Upper lobe of left lung (tissue), 6 donors: ENCODE measurements at regions not wholly inside any gene's neighbourhood (a gene's known extent, or its start where the extent isn't known, plus 50 kb on each side); places are given as distances from the start of the nearest gene placed in this dataset.

Experiments
- ATAC-seq, 2 donors: fragments of 200-7000 bp; cut with Tn5 transposase; one replicate each; pipeline ENCODE4 v1.9.1; 2022; ENCODE audit warnings: mild to moderate bottlenecking in 2 of 2, moderate library complexity in 2 of 2; ENCODE audit not compliant: low FRiP score in 2 of 2
- DNase-seq, 2 donors: peaks; one replicate each; pipeline ENCODE4 v3.0.0-alpha.2; 2019 to 2020
- H3K27ac ChIP-seq, 4 donors: fragments of 200-600 bp; sonication (generic); one replicate each; pipeline ENCODE4 v1.5.1; 2016 to 2019
- H3K27me3 ChIP-seq, 4 donors: fragments of 200-600 bp; sonication (generic); one replicate each; pipeline ENCODE4 v1.5.1; 2017 to 2019
- H3K36me3 ChIP-seq, 4 donors: fragments of 200-600 bp; sonication (generic); one replicate each; pipeline ENCODE4 v1.5.1; 2016 to 2019
- H3K4me1 ChIP-seq, 4 donors: fragments of 200-600 bp; sonication (generic); one replicate each; pipeline ENCODE4 v1.5.1; 2018 to 2019
- H3K4me3 ChIP-seq, 4 donors: fragments of 200-600 bp; sonication (generic); one replicate each; pipeline ENCODE4 v1.5.1; 2017 to 2019; ENCODE audit warnings: mild to moderate bottlenecking in 2 of 4, moderate library complexity in 1 of 4
- H3K9me3 ChIP-seq, 4 donors: fragments of 200-600 bp; sonication (generic); one replicate each; pipeline ENCODE4 v1.5.1; 2018 to 2019
- EP300 ChIP-seq, 4 donors: sonication (generic); formaldehyde crosslinking; IDR thresholded peaks; one replicate each; pipeline ENCODE4 v1.5.1; 2017; ENCODE audit warnings: antibody characterized with exemption in 4 of 4, control low read depth in 2 of 4
- POLR2A ChIP-seq, 4 donors: fragments of 450-650 bp; IDR thresholded peaks; one replicate each; pipeline ENCODE4 v1.5.1; 2016 to 2017; ENCODE audit warnings: antibody characterized with exemption in 4 of 4, mild to moderate bottlenecking in 2 of 4
- POLR2AphosphoS5 ChIP-seq, 2 donors: sonication (generic); formaldehyde crosslinking; IDR thresholded peaks; one replicate each; pipeline ENCODE4 v1.5.1; 2017; ENCODE audit warnings: antibody characterized with exemption in 2 of 2
- WGBS, 2 donors: methylation state at CpG; one replicate each; pipeline ENCODE4 v1.1.5; 2017 to 2018; 5-methylcytosine and 5-hydroxymethylcytosine counted together
- TF ChIP-seq, protein P1 (sequence below), 6 experiments: fragments of 450-650 bp in 4 of 6; fragments of 200-600 bp in 2 of 6; sonication (generic) in 2 of 6; IDR thresholded peaks; one replicate each; pipeline ENCODE4 v1.5.1; 2016 to 2019; ENCODE audit warnings: antibody characterized with exemption in 6 of 6
- donor health status: DM: no; HTN: no; CAD: no; lungs with moderate emphysema.
- donor health status: DM: no; HTN: yes; CAD: no; lungs with severe emphysema.

DNA sequence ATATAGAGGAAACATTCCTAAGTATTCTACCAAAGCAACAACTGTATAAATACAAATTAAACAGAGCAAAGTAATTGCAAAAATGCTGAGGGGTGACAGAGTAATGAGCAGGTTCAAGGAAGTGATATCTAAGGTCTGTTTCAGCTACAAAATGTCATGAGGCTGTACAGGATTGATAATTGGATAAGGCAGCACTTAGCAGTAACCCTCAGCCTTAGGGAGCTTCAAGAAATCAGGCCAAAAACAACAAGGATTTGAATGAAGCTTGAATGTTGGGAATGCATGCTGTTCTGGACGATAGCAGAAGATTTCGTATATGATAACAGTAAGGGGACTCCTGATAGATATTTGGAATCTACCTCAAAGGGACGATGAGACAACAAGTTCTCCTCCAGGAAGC, 142.0 kb upstream of the MMADHC start:
- no peak for TF ChIP-seq POLR2AphosphoS5 (IDR thresholded peaks at IDR 0.05)
- TF ChIP-seq EP300 (IDR thresholded peaks at IDR 0.05), result no peak
- no peak for TF ChIP-seq POLR2A (IDR thresholded peaks at IDR 0.05)
- TF ChIP-seq, protein P1, sequence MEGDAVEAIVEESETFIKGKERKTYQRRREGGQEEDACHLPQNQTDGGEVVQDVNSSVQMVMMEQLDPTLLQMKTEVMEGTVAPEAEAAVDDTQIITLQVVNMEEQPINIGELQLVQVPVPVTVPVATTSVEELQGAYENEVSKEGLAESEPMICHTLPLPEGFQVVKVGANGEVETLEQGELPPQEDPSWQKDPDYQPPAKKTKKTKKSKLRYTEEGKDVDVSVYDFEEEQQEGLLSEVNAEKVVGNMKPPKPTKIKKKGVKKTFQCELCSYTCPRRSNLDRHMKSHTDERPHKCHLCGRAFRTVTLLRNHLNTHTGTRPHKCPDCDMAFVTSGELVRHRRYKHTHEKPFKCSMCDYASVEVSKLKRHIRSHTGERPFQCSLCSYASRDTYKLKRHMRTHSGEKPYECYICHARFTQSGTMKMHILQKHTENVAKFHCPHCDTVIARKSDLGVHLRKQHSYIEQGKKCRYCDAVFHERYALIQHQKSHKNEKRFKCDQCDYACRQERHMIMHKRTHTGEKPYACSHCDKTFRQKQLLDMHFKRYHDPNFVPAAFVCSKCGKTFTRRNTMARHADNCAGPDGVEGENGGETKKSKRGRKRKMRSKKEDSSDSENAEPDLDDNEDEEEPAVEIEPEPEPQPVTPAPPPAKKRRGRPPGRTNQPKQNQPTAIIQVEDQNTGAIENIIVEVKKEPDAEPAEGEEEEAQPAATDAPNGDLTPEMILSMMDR (IDR thresholded peaks at IDR 0.05), result no peak
- no peak overlapping the region for H3K4me3 ChIP-seq
- H3K27ac ChIP-seq, result no peak overlapping the region
- H3K27me3 ChIP-seq, result no peaks in the 10 kb centered on the region
- no peaks in the 10 kb centered on the region for H3K4me1 ChIP-seq
- 80 to 84% methylated on average over 3 of the region's 3 CpGs for WGBS, 2 donors
- H3K9me3 ChIP-seq, result no peaks in the 10 kb centered on the region
- ATAC-seq, result no peak
- H3K36me3 ChIP-seq, result no peaks in the 10 kb centered on the region
- no peak for DNase-seq

DNA sequence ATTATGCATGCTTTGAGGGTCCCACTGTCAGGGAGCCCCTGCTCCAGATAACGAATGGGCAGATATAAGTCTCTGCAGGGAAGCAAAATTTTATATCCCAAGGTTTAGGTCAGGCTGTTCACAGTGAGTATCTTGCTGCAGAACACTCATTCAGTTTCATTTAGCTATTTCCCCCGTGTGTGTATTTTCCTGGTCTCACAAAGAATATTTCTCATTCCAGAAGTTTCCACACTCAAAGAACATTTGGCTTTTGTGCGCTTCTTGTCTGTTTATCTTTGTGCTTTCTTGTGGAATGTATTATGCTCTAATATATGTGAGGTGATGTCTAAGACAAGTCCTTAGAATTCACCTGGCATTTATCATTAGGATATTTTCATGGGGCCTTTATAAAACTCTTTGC, 140.4 kb upstream of the MMADHC start:
- Histone ChIP-seq H3K36me3 (no peaks in the 10 kb centered on the region), H3K4me3 (no peak overlapping the region), H3K27ac (no peak overlapping the region), H3K27me3 (no peaks in the 10 kb centered on the region), H3K9me3 (no peaks in the 10 kb centered on the region), H3K4me1 (no peaks in the 10 kb centered on the region)
- ATAC-seq (no peak), DNase-seq (no peak)
- 73 to 80% methylated on average over 3 of the region's 3 CpGs for WGBS, 2 donors
- TF ChIP-seq, protein P1 (IDR thresholded peaks at IDR 0.05), result no peak
- TF ChIP-seq POLR2A (IDR thresholded peaks at IDR 0.05), result no peak
- TF ChIP-seq EP300 (IDR thresholded peaks at IDR 0.05), result no peak
- no peak for TF ChIP-seq POLR2AphosphoS5 (IDR thresholded peaks at IDR 0.05)

DNA sequence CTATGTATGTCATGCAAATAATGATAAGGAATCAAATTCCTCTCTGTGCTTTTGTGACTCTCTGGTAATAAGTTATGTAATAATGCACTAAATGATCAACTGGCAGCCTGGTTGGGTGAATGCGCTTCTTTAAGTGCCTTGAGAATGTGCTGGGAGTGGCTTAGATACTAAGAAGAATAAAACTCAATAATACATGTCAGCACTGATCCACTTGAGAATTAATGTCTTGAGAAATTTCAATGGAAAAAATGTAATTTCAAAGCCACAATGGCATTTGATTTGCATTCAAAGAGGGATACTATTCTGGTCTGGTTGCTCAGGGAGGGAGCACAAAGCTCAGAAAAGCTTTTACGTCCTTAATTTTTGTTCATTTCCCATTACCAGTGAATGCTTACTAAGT, 137.7 kb upstream of the MMADHC start:
- Histone ChIP-seq H3K9me3 (no peaks in the 10 kb centered on the region), H3K4me1 (no peaks in the 10 kb centered on the region), H3K27ac (no peak overlapping the region), H3K4me3 (no peak overlapping the region), H3K27me3 (no peaks in the 10 kb centered on the region), H3K36me3 (no peaks in the 10 kb centered on the region)
- TF ChIP-seq, protein P1 (IDR thresholded peaks at IDR 0.05), result no peak
- no peak for TF ChIP-seq POLR2A (IDR thresholded peaks at IDR 0.05)
- WGBS, 2 donors, result 63 to 84% methylated on average over 2 of the region's 2 CpGs
- no peak for DNase-seq
- no peak for ATAC-seq

DNA sequence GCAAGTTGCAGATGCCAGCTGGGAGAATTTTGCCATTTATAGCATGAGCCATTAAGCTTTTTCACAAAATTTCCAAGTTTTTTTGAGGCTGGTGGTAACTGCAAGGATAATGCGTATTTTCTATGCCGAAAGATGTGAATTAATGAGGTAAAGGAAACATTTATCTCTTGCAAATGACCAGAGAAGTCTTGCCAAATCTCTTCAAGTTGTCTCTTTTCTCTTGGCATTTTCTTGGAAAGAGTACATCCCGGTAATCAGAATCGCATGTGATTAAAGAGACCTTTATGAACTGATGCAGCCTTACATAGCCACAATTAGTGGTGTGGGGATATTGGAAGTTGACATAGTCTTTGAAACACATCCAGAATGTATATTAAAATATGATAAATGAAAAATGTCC, 136.5 kb upstream of the MMADHC start:
- ATAC-seq (no peak), DNase-seq (no peak)
- Histone ChIP-seq H3K27ac (no peak overlapping the region), H3K27me3 (no peaks in the 10 kb centered on the region), H3K9me3 (no peaks in the 10 kb centered on the region), H3K36me3 (no peaks in the 10 kb centered on the region), H3K4me3 (no peak overlapping the region), H3K4me1 (no peaks in the 10 kb centered on the region)
- WGBS, 2 donors, result 83 to 91% methylated on average over 4 of the region's 4 CpGs
- TF ChIP-seq EP300 (IDR thresholded peaks at IDR 0.05), result no peak
- TF ChIP-seq, protein P1 (IDR thresholded peaks at IDR 0.05), result no peak
- TF ChIP-seq POLR2A (IDR thresholded peaks at IDR 0.05), result no peak
- TF ChIP-seq POLR2AphosphoS5 (IDR thresholded peaks at IDR 0.05), result no peak

DNA sequence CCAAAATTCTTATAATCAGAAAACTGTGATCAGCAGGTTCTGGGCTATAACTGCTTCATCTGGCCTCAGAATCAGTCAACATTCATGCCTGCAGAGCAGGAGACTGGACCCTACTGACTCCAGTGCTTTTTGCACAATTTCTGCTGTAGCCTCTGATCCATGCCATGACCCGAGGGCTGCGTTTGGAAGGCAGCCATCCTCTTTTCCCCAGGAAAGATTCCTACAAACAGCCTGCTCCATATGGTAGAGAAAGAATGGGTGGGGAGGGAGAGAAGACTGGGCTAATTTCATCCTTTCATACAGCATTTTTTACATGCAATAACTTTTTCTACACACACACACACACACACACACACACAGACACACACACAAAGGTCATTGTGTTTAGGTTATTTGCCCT, 133.0 kb upstream of the MMADHC start:
- 30 to 70% methylated on average over 2 of the region's 2 CpGs for WGBS, 2 donors
- H3K4me3 ChIP-seq, result no peak overlapping the region
- DNase-seq (no peak), ATAC-seq (no peak)
- no peaks in the 10 kb centered on the region for H3K4me1 ChIP-seq
- no peak overlapping the region for H3K27ac ChIP-seq
- H3K36me3 ChIP-seq, result no peaks in the 10 kb centered on the region
- H3K9me3 ChIP-seq, result no peaks in the 10 kb centered on the region
- no peaks in the 10 kb centered on the region for H3K27me3 ChIP-seq
- TF ChIP-seq, protein P1 (IDR thresholded peaks at IDR 0.05), result no peak
- TF ChIP-seq POLR2AphosphoS5 (IDR thresholded peaks at IDR 0.05) (no peak), POLR2A (IDR thresholded peaks at IDR 0.05) (no peak), EP300 (IDR thresholded peaks at IDR 0.05) (no peak)
